ENCODE measurements at regions not wholly inside any gene's neighbourhood (a gene's known extent, or its start where the extent isn't known, plus 50 kb on each side); places are given as distances from the start of the nearest gene placed in this dataset.

DNA sequence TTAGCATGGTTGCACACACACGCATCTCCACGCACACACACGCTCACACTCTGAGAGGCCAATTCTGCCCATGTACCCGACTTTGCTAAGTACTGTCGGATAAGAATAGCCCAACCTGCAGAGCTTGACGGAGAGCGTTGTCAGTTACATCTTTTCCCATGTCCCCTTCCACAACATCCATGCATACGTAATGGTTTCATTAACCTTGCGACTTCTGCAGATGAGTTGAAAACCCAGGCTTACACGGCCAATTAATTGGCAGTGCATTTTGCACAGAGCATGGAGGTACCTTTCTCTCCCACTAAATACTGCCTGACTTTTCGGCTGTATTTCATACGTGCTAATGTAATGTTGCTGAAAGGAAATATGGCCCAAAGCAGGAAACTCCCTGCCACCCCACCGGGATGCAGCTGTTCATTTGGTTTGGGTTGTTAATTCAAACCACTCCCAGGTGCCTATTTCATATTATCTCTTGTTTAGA is 291.2 kb upstream of the HABP2 start:
- POLR2A ChIA-PET, result no interaction called here
- CTCF ChIA-PET, result no interaction called here
- no peak for TF ChIP-seq BHLHE40 (IDR thresholded peaks at IDR 0.05; ENCODE audit: borderline replicate concordance)
- TF ChIP-seq SP1 (IDR thresholded peaks at IDR 0.05), result no peak
- no peak for TF ChIP-seq FOXK2 (IDR thresholded peaks at IDR 0.05)
- TF ChIP-seq ZNF384 (IDR thresholded peaks at IDR 0.05), result no peak
- TF ChIP-seq LEF1 (IDR thresholded peaks at IDR 0.05; ENCODE audit: borderline replicate concordance), result no peak
- no peak for TF ChIP-seq CTBP1 (IDR thresholded peaks at IDR 0.05; ENCODE audit: borderline replicate concordance)
- TF ChIP-seq, protein P1, sequence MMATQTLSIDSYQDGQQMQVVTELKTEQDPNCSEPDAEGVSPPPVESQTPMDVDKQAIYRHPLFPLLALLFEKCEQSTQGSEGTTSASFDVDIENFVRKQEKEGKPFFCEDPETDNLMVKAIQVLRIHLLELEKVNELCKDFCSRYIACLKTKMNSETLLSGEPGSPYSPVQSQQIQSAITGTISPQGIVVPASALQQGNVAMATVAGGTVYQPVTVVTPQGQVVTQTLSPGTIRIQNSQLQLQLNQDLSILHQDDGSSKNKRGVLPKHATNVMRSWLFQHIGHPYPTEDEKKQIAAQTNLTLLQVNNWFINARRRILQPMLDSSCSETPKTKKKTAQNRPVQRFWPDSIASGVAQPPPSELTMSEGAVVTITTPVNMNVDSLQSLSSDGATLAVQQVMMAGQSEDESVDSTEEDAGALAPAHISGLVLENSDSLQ (IDR thresholded peaks at IDR 0.05), result no peak
- TF ChIP-seq SUZ12 (IDR thresholded peaks at IDR 0.05), result no peak
- TF ChIP-seq NFRKB (IDR thresholded peaks at IDR 0.05), result no peak
- no peak for TF ChIP-seq ELF4 (IDR thresholded peaks at IDR 0.05)
- TF ChIP-seq HDGF (IDR thresholded peaks at IDR 0.05; ENCODE audit: borderline replicate concordance), result no peak
- no peak for TF ChIP-seq TARDBP (IDR thresholded peaks at IDR 0.05)
- TF ChIP-seq FOXA1 (IDR thresholded peaks at IDR 0.05), result no peak
- DNase-seq (ENCODE audit: extremely low spot score), result no peak

DNA sequence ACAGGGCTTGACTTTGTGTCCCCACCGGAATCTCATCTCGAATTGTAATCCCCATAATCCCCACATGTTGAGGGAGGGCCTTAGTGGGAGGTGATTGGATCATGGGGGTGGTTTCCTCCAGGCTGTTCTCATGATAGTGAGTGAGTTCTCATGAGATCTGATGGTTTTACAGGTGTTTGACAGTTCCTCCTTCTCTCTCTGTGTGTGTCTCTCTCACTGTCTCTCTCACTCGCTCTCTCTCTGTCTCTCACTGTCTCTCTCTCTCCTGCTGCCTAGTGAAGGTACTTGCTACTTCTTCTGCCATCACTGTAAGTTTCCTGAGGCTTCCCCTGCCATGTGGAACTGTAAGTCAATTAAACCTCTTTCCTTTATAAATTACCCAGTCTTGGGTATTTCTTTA is 289.8 kb upstream of the HABP2 start:
- TF ChIP-seq FOXA1 (IDR thresholded peaks at IDR 0.05) (no peak), CTBP1 (IDR thresholded peaks at IDR 0.05; ENCODE audit: borderline replicate concordance) (no peak), FOXK2 (IDR thresholded peaks at IDR 0.05) (no peak), TARDBP (IDR thresholded peaks at IDR 0.05) (no peak), FOXM1 (IDR thresholded peaks at IDR 0.05; ENCODE audit: borderline replicate concordance) (no peak), SP1 (IDR thresholded peaks at IDR 0.05) (no peak)
- DNase-seq (ENCODE audit: extremely low spot score), result no peak
- ChIA-PET CTCF (interaction anchor here (0.6 kb wide), 1 partner anchor 32 kb away, joined by 5 read pairs; no protein-coding TSS in a partner anchor), POLR2A (no interaction called here)

DNA sequence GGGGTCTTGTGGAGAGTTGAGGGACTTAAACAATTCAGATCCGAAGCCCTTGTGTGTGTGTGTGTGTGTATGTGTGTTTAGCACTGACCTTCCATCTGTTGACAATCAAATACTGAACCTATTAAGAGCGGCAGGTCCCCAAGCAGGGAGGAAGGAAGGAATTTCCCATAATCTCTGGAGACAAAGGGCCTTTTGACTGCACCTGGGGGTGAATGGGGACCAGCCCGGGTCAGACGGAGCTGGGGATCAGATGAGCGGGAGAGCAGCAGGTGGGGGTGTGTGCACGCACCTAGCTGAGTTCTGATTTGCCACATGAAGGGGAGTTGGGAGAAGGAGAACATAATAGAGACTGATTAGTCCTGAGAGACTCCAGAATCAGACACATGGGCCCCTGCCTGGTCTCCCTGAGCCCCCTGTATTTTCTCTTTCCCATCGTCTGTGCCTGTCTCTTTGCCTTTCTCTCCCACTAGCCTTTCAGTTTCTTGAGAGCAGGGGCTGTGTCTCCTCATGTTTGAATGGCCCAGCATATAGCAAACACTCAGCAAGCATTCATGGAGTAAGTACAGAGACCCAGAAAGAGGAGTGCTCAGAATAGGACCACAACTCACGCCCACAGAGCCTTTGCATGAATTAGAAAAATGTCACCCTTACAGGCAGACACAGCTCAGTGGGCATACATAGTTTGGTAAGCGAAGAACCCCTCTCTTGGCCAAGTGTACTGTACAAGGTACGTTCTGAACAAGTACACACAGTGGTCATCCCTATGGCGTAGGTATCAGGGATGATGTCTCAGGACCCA is 288.3 kb upstream of the HABP2 start:
- DNase-seq (ENCODE audit: extremely low spot score), result no peak
- CTCF ChIA-PET, result no interaction called here
- POLR2A ChIA-PET, result no interaction called here

DNA sequence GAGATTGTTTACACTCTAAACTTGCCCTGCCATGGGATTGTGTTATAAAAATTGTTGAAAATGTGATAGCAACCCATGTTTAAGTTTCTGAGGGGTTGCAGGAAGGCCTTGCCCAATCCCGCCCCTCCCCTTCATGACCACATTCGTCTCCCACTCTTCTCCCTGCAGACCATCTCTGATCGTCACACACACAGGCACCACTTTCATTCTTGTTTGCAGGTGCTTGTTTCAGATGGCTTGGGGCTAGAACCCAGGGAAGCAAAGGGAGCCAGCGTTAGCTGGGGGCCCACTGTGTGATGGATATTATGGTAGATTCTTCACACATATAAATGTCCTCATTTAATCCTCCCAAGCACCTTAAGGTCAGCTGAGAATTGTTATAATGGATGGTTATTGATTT is 286.7 kb upstream of the HABP2 start:
- TF ChIP-seq SUZ12 (IDR thresholded peaks at IDR 0.05) (no peak), FOXA1 (IDR thresholded peaks at IDR 0.05) (no peak), HDGF (IDR thresholded peaks at IDR 0.05; ENCODE audit: borderline replicate concordance) (no peak), NFRKB (IDR thresholded peaks at IDR 0.05) (no peak), BHLHE40 (IDR thresholded peaks at IDR 0.05; ENCODE audit: borderline replicate concordance) (no peak), FOXK2 (IDR thresholded peaks at IDR 0.05) (no peak), FOXM1 (IDR thresholded peaks at IDR 0.05; ENCODE audit: borderline replicate concordance) (no peak), LEF1 (IDR thresholded peaks at IDR 0.05; ENCODE audit: borderline replicate concordance) (no peak), SP1 (IDR thresholded peaks at IDR 0.05) (no peak), L3MBTL2 (conservative IDR thresholded peaks at IDR 0.05) (no peak), ARNT (IDR thresholded peaks at IDR 0.05) (no peak), ZNF384 (IDR thresholded peaks at IDR 0.05) (no peak), ELF4 (IDR thresholded peaks at IDR 0.05) (no peak), CTBP1 (IDR thresholded peaks at IDR 0.05; ENCODE audit: borderline replicate concordance) (no peak), TARDBP (IDR thresholded peaks at IDR 0.05) (no peak)
- TF ChIP-seq, protein P1 (IDR thresholded peaks at IDR 0.05), result no peak
- CTCF ChIA-PET, result interaction anchor here (0.9 kb wide), 1 partner anchor 10 kb away, joined by 5 read pairs; no protein-coding TSS in a partner anchor
- DNase-seq (ENCODE audit: extremely low spot score), result no peak
- POLR2A ChIA-PET, result no interaction called here

More for the DNA sequence above, 288.3 kb upstream of the HABP2 start:
- TF ChIP-seq ZNF384 (IDR thresholded peaks at IDR 0.05), result no peak
- TF ChIP-seq BHLHE40 (IDR thresholded peaks at IDR 0.05; ENCODE audit: borderline replicate concordance), result no peak
- TF ChIP-seq HDGF (IDR thresholded peaks at IDR 0.05; ENCODE audit: borderline replicate concordance), result no peak
- no peak for TF ChIP-seq ELF4 (IDR thresholded peaks at IDR 0.05)
- TF ChIP-seq L3MBTL2 (conservative IDR thresholded peaks at IDR 0.05), result no peak
- no peak for TF ChIP-seq CTBP1 (IDR thresholded peaks at IDR 0.05; ENCODE audit: borderline replicate concordance)
- no peak for TF ChIP-seq NFRKB (IDR thresholded peaks at IDR 0.05)
- TF ChIP-seq FOXK2 (IDR thresholded peaks at IDR 0.05), result no peak
- no peak for TF ChIP-seq FOXA1 (IDR thresholded peaks at IDR 0.05)
- TF ChIP-seq, protein P1 (IDR thresholded peaks at IDR 0.05), result no peak
- no peak for TF ChIP-seq SP1 (IDR thresholded peaks at IDR 0.05)
- no peak for TF ChIP-seq FOXM1 (IDR thresholded peaks at IDR 0.05; ENCODE audit: borderline replicate concordance)
- TF ChIP-seq SUZ12 (IDR thresholded peaks at IDR 0.05), result no peak
- TF ChIP-seq TARDBP (IDR thresholded peaks at IDR 0.05), result no peak
- no peak for TF ChIP-seq ARNT (IDR thresholded peaks at IDR 0.05)
- TF ChIP-seq LEF1 (IDR thresholded peaks at IDR 0.05; ENCODE audit: borderline replicate concordance), result no peak

DNA sequence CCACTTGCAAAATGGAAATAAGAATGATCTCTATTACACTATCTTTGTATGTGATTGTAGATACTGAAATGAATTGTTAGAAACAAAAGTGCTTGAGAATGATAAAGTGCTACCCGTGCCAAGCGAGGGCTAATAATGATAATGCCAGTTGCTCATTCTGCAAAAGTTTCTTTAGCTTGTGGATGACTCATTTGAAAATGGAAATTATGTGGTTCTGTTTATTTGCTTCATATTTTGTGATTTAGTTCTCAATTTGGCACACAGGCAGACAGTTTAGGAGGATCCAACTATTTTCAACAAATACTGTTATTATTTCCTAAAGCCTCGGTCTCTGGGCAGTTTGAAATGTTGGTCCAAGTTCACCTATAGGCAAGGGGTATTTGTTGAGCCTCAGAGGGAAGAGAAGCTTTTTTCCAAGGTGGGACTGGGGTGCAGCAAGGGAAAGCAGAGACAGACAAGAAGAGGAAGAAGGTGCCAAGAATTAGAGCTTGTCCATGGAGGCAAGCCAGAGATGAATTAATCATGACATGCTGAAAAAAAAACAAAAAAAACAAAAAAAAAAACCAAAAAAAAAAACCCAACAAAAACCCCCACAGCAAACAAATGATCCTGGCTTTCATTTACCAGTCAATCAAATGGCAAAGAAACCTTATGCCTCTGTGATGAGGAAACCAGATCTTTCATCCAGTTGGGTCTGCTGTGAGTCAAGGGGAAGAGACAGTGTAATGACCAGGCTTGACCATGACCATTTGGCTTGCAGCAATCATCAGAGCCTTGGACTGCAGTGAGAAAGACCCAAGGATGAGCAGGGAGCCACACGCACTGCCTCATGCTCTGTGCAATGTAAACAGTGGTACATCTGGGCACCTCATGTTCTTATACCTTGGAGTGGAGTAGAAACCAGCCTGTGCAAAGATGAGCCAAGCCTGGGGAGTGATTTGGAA is 285.0 kb upstream of the HABP2 start:
- CTCF ChIA-PET, result no interaction called here
- POLR2A ChIA-PET, result no interaction called here
- DNase-seq (ENCODE audit: extremely low spot score), result no peak
- TF ChIP-seq FOXM1 (IDR thresholded peaks at IDR 0.05; ENCODE audit: borderline replicate concordance) (no peak), CTBP1 (IDR thresholded peaks at IDR 0.05; ENCODE audit: borderline replicate concordance) (no peak)

Measured in HEK293T (cell line).